GM18520 (cell line): ENCODE measurements at regions not wholly inside any gene's neighbourhood (a gene's known extent, or its start where the extent isn't known, plus 50 kb on each side); places are given as distances from the start of the nearest gene placed in this dataset.
A peak's percentile ranks its signal among the peaks of the same experiment; 100 is the strongest.
"Not testable (repeated sequence)": the region's sequence is repeated elsewhere in the genome, so short reads cannot be mapped to it uniquely, and the experiment has no call there.

Experiments used
- ATAC-seq: cut with Tn5 transposase; IDR thresholded peaks from one replicate; pipeline ENCODE4 v1.9.1; 2021; ENCODE audit not compliant: unreplicated experiment

DNA sequence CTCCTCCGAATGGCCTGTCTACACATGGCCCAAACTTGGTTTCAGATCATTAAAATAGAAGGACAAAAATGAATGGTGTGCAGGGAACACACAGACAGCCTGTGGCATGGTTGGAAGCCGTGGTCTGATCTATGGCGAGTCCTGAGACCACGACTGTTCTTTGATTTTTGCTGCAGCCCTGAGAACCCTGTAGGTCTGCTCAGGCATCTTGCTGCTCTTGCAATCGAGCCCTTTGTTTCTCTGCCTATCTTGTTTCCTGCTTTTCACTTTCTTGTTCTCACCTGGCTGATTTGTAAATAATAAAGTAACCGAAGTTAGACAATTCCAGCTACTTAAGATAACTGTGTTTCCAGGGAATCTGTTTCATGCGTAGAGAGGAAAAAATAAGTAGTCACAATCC is 54.1 kb upstream of the NBPF9 start:
- ATAC-seq: not testable (repeated sequence)

DNA sequence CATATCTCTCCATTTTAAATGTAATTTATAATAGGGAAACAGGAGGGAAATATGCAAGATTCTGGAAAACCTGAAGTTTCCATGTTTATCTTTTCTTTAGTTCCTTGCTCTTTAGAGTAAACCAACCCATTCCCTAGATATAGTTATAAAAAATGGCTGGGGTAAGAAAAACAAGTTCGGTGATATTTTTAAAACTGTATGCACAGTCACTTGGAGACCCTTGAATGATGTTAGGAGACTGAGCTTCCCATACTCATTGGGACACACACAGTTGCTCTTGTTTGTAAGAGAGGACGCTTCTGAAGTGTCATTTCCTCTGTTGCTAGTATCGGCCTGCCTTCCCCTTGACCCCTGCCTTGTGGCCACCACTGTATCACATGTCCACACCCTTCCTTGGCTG is 55.0 kb upstream of the NBPF9 start:
- not testable (repeated sequence) for ATAC-seq

- ATAC-seq: not testable (repeated sequence)
Measured at GRCh38 chr1:149163063-149163444, 59.7 kb upstream of the NBPF9 start.

- ATAC-seq: not testable (repeated sequence)
Measured at GRCh38 chr1:149174765-149175164, 71.4 kb upstream of the NBPF9 start.

GRCh38 chr1:149175812-149176211 is 72.5 kb upstream of the NBPF9 start:
- not testable (repeated sequence) for ATAC-seq

DNA sequence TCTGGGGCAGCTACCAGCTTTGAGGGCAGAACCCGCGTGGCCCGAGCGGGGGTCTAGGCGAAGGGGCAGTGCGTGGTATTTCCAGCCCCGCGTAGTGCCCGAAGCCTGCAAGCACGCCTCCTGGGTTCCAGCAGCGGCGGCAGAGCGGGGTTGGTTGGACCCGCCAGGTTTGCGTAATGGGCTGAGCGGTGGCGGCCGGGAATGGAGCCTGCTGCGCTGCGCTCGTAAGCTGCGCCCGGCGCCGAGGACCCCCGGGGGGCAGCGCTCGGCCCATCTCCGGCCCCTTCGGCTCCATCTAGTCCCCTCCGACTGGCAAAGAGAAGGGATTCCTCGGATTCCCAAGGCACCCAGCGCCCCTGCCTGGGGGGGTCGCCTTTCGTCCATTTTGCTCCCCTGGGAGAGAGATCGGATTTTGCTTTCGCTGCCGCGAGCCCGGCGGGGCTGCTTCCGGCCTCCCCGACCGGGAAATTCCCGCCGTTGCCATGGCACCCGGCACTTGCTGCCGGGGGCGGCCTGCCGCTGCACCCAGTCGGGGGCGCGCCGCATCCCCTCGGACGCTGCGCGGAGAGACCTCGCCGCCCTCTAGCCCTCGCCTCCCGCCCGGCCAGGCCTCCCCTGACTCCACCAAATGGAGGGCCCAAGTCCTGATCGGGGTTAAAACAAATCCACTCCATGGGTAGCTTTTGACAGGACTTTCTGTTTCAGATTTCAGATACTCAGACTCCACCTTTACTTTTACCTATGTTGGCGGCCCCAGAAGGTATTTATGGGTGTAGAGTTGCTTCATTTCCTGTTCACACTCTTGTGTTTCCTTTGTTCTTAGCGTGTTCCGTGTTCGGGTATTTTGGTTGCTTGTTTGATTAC is 73.3 kb upstream of the NBPF9 start:
- not testable (repeated sequence) for ATAC-seq

DNA sequence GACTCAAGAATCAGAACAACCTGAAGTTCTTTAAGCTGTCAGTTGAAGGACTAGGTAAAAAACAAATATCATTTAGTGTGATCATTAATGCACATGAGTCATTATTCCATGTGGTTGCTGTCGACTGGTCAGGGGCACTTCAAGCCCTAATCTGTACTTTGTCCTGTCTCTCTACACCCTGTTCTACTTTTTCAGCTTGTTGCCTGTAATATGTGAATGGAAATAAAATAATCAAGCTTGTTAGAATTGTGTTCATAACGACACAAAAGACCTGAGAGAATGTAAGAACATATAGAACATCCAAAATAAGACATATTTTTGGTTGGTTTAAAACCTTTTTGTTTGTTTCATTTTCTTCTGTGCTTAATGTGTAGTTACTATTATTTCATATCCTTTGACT is 87.4 kb upstream of the NBPF9 start:
- ATAC-seq: not testable (repeated sequence)

DNA sequence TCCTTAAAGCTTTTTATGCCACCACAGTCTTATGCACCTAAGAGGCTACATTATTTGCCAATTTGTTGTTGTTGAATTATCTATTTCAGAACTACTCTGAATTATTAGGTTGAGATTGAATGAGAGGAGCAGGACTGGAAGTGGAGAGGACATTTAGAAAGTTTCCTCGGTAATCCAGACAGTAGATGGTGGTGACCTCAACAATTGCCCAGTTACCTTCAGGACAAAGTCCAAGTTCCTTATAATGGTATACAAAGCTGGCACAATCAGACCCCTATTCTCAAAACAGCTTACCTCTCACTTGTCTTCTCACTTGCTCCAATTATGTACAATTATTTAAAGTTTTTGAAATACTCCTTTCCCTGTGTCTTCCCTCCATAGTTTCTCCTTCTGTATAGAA is 93.3 kb upstream of the NBPF9 start:
- ATAC-seq: not testable (repeated sequence)

- ATAC-seq: peak; percentile 67
Measured at GRCh38 chr1:149200567-149200966, 97.2 kb upstream of the NBPF9 start.

GRCh38 chr1:149202283-149202682 is 98.9 kb upstream of the NBPF9 start:
- ATAC-seq: not testable (repeated sequence)

DNA sequence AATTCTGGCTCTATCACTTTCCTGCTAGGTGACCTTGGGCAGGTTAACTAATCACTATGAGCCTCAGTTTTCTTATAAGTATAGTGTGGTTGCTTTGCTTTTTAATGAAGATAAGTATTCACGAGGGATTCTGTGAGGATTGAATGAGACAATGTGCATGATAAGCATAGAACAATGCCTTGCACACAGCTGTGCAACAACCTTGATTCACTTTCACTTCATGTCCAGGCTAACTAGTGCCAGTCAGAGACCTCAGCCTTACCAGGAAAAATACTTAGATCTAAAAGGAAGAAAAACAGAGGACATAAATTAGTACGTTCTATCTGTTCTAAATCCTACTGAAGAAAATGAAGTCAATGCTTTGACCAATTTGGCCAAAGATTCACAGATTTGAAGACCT is 101.0 kb upstream of the NBPF9 start:
- ATAC-seq: not testable (repeated sequence)

GRCh38 chr1:149208836-149209235 is 105.5 kb upstream of the NBPF9 start:
- ATAC-seq: not testable (repeated sequence)

DNA sequence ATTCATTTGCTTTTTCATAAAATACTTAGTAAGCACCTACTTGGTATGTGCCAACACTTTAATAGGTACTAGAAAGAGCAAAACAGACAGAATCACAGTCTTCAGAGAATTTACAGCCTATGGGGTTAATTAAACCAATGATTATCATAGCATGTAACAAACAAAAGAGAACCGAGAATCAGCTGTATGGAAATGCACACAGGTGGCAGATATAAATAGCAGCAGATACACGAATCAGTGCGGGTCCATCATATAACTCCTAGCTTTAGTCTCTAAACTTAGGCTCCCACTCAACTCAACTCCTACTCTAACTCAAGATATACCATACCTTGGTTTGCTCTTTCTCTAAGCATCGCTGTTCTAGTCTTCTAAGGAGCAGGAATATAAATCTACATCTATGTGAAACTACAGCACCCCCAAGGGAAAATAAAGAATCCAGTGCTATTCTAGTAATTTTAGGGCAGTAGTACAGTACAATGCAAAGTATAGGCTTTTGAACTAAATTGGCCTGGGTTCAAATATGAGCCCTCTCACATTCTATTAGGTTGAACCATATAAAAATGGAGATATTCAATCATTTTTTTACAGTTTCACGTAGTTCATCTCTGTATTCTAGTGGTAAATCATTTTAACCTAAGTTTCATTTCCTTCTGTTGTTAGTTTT is 108.5 kb upstream of the NBPF9 start:
- peak; percentile 43 for ATAC-seq

DNA sequence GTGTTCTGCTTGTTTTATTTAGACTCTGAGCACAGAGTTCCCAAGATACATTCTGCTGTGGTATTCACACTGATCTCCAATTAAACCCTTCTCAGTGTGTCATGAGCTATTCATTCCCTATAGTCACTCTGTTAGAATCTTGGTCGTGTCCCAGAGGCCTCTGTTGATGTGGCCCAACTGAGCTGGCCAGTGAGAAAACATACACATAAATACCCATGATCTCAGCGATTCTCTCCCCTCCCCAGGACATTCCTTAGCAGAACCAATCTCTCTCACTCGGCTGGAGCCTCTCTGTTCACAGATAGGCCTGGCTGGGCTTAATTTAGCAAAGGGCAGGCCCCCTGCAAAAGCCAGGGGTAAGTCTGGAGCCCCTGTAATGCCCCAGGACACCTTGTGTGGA is 109.6 kb upstream of the NBPF9 start:
- not testable (repeated sequence) for ATAC-seq

GRCh38 chr1:149213673-149214072 is 110.3 kb upstream of the NBPF9 start:
- not testable (repeated sequence) for ATAC-seq

DNA sequence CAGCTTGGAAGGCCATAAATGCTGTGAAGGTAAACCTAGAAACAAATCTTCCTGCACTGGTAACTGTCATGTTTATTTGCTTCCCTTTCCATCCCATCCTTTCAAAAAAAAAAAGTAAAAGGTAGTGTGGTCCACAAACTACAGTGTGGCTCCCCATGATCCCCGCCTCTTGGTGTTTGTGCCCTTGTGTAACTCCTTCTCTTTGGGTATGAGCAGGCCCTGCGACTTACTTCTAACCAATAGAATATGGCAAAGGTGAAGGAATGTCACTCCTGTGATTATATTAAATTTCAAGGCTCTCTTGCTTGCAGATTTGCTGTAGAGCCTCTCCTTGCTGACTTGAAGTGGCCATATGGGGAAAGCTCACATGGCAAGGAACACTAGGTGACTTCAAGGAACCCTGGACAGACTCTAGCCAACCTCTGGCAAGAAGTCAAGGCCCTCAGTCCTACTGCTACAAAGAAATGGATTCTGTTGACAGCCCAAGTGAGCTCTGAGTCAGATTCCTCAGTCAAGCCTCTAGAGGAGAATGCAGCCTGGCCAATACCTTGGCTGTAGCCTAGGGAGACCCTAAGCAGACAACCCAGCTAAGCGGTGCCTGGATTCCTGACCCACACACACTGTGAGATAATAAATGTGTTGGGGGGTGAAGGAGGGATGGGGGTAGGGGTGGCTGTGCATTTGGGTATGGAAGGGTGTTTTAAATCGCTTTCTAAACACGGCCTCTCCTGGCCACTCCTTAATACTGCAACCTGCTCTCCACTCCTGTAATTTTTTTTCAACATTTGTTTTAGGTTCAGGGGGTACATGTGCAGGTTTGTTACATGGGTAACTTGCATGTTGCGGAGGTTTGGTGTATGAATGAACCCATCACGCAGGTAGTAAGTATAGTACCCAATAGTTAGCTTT is 115.0 kb upstream of the NBPF9 start:
- ATAC-seq: not testable (repeated sequence)

- ATAC-seq: not testable (repeated sequence)
Measured at GRCh38 chr1:149219539-149219938, 116.2 kb upstream of the NBPF9 start.

DNA sequence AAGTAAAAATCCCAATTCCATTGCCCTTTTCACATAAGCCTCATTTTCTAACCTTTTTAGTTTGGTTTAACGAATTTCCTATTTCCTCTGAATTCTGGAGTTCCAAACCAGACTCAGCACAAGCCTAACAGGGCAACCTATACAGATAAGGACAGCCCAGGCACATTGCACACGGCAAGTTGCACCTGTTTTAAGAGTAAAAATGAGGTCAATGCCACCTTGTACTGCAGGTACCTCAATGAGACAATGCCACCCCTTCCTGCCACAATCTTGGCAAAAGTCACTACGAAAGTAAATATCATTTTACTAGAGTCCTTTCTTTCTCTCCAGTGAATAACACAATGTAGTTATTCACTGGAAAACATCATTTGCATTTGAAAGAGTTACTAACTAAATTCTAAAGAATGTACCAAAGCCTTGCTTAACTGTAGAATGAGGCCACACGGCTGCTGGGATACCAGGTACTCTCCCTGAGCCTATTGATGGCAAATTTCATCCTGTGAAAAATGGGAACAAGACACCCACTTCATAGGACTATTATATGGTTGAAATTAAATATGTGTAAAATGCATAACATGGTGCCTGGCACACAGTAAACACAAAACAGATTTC is 117.2 kb upstream of the NBPF9 start:
- not testable (repeated sequence) for ATAC-seq

- not testable (repeated sequence) for ATAC-seq
Measured at GRCh38 chr1:149227933-149228665, 124.7 kb upstream of the NBPF9 start.
